ENCODE measurements at regions not wholly inside any gene's neighbourhood (a gene's known extent, or its start where the extent isn't known, plus 50 kb on each side); places are given as distances from the start of the nearest gene placed in this dataset.

DNA sequence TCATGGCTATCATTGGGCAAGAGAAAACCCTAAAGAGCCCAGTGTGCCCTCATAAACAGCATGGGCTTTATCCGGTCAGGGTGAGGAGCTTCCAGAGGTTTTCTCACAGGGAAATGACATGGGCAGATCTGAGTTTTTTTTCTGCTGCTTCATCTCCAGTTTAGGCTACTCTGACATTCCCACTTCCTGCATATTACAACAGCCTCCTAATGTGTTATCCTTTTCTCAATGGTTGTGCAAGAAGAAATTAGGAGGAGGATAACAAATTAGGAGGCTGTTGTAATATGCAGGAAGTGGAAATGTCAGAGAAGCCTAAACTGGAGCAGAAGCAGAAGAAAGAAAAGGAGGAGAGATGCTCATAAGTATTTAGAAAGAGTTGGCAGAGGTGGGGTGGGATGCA lies 175.6 kb downstream of the MTHFS start:
- no peaks in the 10 kb centered on the region for H4K20me1 ChIP-seq (ENCODE audit: insufficient read depth)
- H3K27ac ChIP-seq, result no peak overlapping the region
- H3K36me3 ChIP-seq (ENCODE audit: insufficient read depth), result no peaks in the 10 kb centered on the region
- no peaks in the 10 kb centered on the region for H3K4me1 ChIP-seq (ENCODE audit: low read depth, poor library complexity, severe bottlenecking)
- no peak overlapping the region for H3K9ac ChIP-seq
- no peak overlapping the region for H3K4me3 ChIP-seq (IDR thresholded peaks at IDR 0.05; ENCODE audit: insufficient read depth, low read depth, low read length)
- no peak overlapping the region for H3K4me2 ChIP-seq
- no peak overlapping the region for H2AFZ ChIP-seq (ENCODE audit: low read depth)
- no peaks in the 10 kb centered on the region for H3K79me2 ChIP-seq (ENCODE audit: insufficient read depth, low read depth)
- no peaks in the 10 kb centered on the region for H3K27me3 ChIP-seq (ENCODE audit: insufficient read depth, low read depth)
- TF ChIP-seq, protein P1, sequence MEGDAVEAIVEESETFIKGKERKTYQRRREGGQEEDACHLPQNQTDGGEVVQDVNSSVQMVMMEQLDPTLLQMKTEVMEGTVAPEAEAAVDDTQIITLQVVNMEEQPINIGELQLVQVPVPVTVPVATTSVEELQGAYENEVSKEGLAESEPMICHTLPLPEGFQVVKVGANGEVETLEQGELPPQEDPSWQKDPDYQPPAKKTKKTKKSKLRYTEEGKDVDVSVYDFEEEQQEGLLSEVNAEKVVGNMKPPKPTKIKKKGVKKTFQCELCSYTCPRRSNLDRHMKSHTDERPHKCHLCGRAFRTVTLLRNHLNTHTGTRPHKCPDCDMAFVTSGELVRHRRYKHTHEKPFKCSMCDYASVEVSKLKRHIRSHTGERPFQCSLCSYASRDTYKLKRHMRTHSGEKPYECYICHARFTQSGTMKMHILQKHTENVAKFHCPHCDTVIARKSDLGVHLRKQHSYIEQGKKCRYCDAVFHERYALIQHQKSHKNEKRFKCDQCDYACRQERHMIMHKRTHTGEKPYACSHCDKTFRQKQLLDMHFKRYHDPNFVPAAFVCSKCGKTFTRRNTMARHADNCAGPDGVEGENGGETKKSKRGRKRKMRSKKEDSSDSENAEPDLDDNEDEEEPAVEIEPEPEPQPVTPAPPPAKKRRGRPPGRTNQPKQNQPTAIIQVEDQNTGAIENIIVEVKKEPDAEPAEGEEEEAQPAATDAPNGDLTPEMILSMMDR (conservative IDR thresholded peaks at IDR 0.05; ENCODE audit: low read depth, low read length), result no peak

DNA sequence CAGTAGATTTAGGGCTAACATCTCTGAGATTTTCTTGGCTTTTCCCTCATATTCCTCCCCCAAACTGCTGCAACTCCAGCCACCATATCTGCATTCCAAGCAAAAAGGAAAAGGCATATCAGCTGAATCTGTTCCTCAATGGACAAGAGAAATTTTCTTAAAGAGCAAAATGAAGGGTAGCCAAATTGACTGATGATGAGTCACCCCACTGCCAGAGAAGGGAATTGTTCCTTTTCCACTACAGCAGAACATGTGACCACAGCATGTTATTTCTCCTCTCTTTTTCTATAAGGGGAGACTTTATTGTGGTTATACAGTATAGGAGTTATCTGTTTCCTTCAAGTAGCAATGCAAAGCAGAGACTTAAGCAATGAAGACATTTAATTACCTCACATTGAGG lies 172.5 kb downstream of the MTHFS start:
- Histone ChIP-seq H3K27me3 (ENCODE audit: insufficient read depth, low read depth) (no peaks in the 10 kb centered on the region), H3K4me2 (no peak overlapping the region), H3K36me3 (ENCODE audit: insufficient read depth) (no peaks in the 10 kb centered on the region), H3K9ac (no peak overlapping the region), H3K4me3 (IDR thresholded peaks at IDR 0.05; ENCODE audit: insufficient read depth, low read depth, low read length) (no peak overlapping the region), H2AFZ (ENCODE audit: low read depth) (no peak overlapping the region), H4K20me1 (ENCODE audit: insufficient read depth) (no peaks in the 10 kb centered on the region), H3K4me1 (ENCODE audit: low read depth, poor library complexity, severe bottlenecking) (no peaks in the 10 kb centered on the region), H3K27ac (no peak overlapping the region), H3K79me2 (ENCODE audit: insufficient read depth, low read depth) (no peaks in the 10 kb centered on the region)
- TF ChIP-seq, protein P1 (conservative IDR thresholded peaks at IDR 0.05; ENCODE audit: low read depth, low read length), result no peak

DNA sequence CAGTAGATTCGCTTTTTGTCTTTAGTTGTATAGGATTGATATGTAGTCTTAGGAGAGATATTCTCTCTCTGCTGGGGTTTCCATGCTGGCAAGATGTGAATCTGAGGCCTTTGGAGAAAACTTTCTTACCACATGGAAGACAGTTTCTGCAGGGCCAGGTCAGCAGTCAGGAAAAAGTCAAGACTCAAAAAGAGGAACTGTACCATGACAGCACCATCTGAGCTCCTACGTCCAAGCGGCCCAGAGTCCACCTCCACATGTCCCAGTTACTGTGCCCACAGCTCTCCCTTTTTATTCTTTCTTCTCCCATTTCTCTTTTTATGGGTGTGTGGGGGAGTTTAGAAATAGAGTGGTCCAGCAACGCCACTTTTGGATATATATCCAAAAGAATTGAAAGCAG lies 172.0 kb downstream of the MTHFS start:
- Histone ChIP-seq H3K36me3 (ENCODE audit: insufficient read depth) (no peaks in the 10 kb centered on the region), H3K9ac (no peak overlapping the region), H4K20me1 (ENCODE audit: insufficient read depth) (no peaks in the 10 kb centered on the region), H3K4me2 (no peak overlapping the region), H3K27me3 (ENCODE audit: insufficient read depth, low read depth) (no peaks in the 10 kb centered on the region), H3K4me3 (IDR thresholded peaks at IDR 0.05; ENCODE audit: insufficient read depth, low read depth, low read length) (no peak overlapping the region), H3K4me1 (ENCODE audit: low read depth, poor library complexity, severe bottlenecking) (no peaks in the 10 kb centered on the region), H3K27ac (no peak overlapping the region), H3K79me2 (ENCODE audit: insufficient read depth, low read depth) (no peaks in the 10 kb centered on the region), H2AFZ (ENCODE audit: low read depth) (no peak overlapping the region)
- TF ChIP-seq, protein P1 (conservative IDR thresholded peaks at IDR 0.05; ENCODE audit: low read depth, low read length), result no peak

DNA sequence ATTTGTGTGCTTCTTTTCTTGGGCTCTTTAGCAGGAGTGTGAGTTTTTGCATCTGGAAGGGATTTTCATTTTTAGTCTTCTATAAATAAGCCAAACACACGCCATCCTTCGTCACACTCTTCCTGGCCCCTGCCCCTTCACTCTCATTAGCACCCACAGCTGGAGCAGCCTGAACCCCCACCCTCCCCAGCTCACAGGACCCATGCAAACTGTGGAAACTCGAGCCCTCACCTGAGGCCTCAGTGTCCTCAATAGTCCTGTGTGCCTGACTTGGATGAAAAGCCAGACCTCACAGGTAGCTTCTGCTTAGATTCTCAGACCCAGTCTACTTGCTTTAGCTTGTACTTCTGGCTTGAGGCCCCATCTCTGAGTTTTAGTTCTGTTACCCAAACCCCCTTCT lies 167.9 kb downstream of the MTHFS start:
- Histone ChIP-seq H3K36me3 (ENCODE audit: insufficient read depth) (no peaks in the 10 kb centered on the region), H3K27ac (no peak overlapping the region), H3K9ac (no peak overlapping the region), H3K4me3 (IDR thresholded peaks at IDR 0.05; ENCODE audit: insufficient read depth, low read depth, low read length) (no peak overlapping the region), H4K20me1 (ENCODE audit: insufficient read depth) (no peaks in the 10 kb centered on the region), H2AFZ (ENCODE audit: low read depth) (no peak overlapping the region), H3K4me1 (ENCODE audit: low read depth, poor library complexity, severe bottlenecking) (no peaks in the 10 kb centered on the region), H3K27me3 (ENCODE audit: insufficient read depth, low read depth) (no peaks in the 10 kb centered on the region), H3K4me2 (no peak overlapping the region), H3K79me2 (ENCODE audit: insufficient read depth, low read depth) (no peaks in the 10 kb centered on the region)
- TF ChIP-seq, protein P1 (conservative IDR thresholded peaks at IDR 0.05; ENCODE audit: low read depth, low read length), result no peak

Measured in KMS-11 (cell line).